Naive B cell (primary cell): ENCODE measurements at regions not wholly inside any gene's neighbourhood (a gene's known extent, or its start where the extent isn't known, plus 50 kb on each side); places are given as distances from the start of the nearest gene placed in this dataset.

ENCODE experiments used
- ATAC-seq, 2 donors: fragments of 150-1000 bp; cut with Tn5 transposase; 2 replicates each; pipeline ENCODE4 v1.10.0; 2021; ENCODE audit warnings: low read depth in 2 of 2, mild to moderate bottlenecking in 2 of 2, moderate library complexity in 2 of 2
- DNase-seq: peaks from one replicate; pipeline ENCODE4 v3.0.0; 2022
- H3K27ac Mint-ChIP-seq, 6 donors: one replicate each; pipeline ENCODE4 v1.8.0; 2020 to 2022; ENCODE audit warnings: mild to moderate bottlenecking in 6 of 6, mixed read lengths in 6 of 6, moderate library complexity in 5 of 6, inconsistent platforms in 2 of 6
- H3K27me3 Mint-ChIP-seq, 3 donors: one replicate each; pipeline ENCODE4 v1.8.0; 2021 to 2022; ENCODE audit warnings: mixed read lengths in 3 of 3, mild to moderate bottlenecking in 1 of 3
- H3K36me3 Mint-ChIP-seq, 2 donors: one replicate each; pipeline ENCODE4 v1.8.0; 2020 to 2022; ENCODE audit warnings: mixed read lengths in 2 of 2, inconsistent platforms in 1 of 2, mild to moderate bottlenecking in 1 of 2
- H3K4me1 Mint-ChIP-seq, 3 donors: one replicate each; pipeline ENCODE4 v1.8.0; 2020 to 2022; ENCODE audit warnings: mixed read lengths in 3 of 3, inconsistent platforms in 1 of 3, mild to moderate bottlenecking in 1 of 3, moderate library complexity in 1 of 3
- H3K4me3 Mint-ChIP-seq, 8 donors: one replicate each; pipeline ENCODE4 v1.8.0; 2020 to 2022; ENCODE audit warnings: mild to moderate bottlenecking in 8 of 8, mixed read lengths in 8 of 8, moderate library complexity in 8 of 8, inconsistent platforms in 2 of 8
- H3K9me3 Mint-ChIP-seq, 7 donors: one replicate each; pipeline ENCODE4 v1.8.0; 2020 to 2022; ENCODE audit warnings: mixed read lengths in 7 of 7, mild to moderate bottlenecking in 5 of 7, inconsistent platforms in 2 of 7, moderate library complexity in 1 of 7

DNA sequence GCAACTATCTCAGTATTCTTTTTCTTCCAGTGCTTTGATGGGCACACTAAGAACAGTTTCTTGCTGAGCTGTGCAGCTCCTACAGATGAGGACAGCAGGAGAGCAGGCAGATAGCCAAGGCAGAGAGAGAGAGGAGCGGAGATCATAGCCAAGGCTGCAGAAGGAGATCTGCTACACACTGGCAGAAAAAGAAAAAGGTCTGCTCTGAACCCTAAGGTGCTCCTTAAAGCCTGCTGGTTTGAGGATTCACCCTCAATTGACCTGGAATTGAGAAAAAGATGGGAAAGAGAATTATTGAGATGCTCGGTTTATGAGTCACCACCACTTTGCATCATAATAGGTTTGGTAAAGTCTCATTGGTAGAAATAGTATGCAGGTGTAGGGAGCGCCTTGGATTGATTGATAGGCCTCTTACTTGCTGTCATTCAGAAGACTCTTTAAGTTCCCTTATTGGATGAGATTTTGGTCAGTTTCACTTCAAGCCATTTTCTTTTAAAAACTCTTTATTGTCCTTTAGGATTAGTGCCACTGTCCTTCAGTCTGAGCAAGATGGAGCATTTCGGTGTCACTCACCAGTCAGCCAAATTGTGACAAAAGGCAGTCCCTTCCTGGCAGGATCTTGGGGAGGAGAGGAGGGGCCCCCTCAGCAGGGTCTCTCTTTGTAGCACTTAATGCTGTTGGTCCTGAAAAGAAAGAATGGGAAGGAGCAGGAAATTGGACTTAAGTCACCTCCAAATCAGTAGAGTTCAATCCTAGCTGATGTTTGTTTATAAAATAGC, 685.0 kb downstream of the ADGRL2 start:
- Mint-ChIP-seq H3K27me3 (no peaks in the 10 kb centered on the region), H3K4me3 (no peak overlapping the region), H3K9me3 (peaks cover 0 to 2% (median 0%) of the 10 kb centered on the region in 7 donors), H3K4me1 (no peaks in the 10 kb centered on the region), H3K36me3 (no peaks in the 10 kb centered on the region), H3K27ac (no peak overlapping the region)
- ATAC-seq (no peak), DNase-seq (no peak)

DNA sequence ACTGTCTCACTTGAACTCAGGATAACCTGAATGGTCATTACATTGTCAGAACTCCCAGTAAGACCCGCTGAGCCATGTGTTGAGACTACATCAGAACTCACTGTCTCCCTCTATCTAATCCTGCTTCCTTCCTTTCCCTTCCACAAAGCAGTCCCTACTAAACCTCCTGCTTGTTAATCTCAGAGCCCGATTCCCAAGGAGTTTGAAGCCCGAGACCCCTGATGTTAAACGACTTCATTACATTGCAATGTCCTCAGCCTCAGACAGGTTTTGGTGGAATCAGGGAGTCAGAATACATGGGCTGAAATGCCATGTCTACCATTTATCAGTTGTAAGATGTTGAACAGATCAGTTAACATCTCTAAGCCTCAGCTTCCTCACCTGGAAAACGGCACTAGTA, 682.4 kb downstream of the ADGRL2 start:
- no peaks in the 10 kb centered on the region for H3K4me1 Mint-ChIP-seq
- ATAC-seq (no peak), DNase-seq (no peak)
- no peaks in the 10 kb centered on the region for H3K36me3 Mint-ChIP-seq
- H3K4me3 Mint-ChIP-seq, result no peak overlapping the region
- no peak overlapping the region for H3K27ac Mint-ChIP-seq
- peaks cover 0 to 5% (median 0%) of the 10 kb centered on the region in 7 donors for H3K9me3 Mint-ChIP-seq
- H3K27me3 Mint-ChIP-seq, result no peaks in the 10 kb centered on the region

DNA sequence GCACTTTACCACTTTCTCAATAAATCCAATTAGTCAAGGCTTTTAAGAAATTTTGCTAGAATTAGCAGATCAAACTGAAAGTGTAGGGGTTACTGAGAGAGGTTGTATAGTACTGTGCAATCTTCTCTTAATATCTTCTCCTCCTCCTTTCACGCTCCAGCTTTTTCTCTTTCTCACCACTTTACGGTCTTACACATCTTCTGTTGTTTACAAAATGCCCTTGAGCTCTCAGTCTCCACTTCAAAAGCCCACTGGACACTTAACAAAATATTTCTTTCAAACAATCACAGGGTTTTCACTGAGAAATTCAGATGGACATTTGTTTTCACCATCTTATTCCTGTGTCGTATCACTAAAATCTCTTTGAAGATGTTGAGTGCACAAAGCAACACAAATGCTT, 678.2 kb downstream of the ADGRL2 start:
- DNase-seq, result no peak
- Mint-ChIP-seq H3K27me3 (no peaks in the 10 kb centered on the region), H3K4me3 (no peak overlapping the region), H3K9me3 (peaks cover 0 to 5% (median 0%) of the 10 kb centered on the region in 7 donors), H3K4me1 (no peaks in the 10 kb centered on the region), H3K36me3 (no peaks in the 10 kb centered on the region), H3K27ac (no peak overlapping the region)
- ATAC-seq, result no peak

DNA sequence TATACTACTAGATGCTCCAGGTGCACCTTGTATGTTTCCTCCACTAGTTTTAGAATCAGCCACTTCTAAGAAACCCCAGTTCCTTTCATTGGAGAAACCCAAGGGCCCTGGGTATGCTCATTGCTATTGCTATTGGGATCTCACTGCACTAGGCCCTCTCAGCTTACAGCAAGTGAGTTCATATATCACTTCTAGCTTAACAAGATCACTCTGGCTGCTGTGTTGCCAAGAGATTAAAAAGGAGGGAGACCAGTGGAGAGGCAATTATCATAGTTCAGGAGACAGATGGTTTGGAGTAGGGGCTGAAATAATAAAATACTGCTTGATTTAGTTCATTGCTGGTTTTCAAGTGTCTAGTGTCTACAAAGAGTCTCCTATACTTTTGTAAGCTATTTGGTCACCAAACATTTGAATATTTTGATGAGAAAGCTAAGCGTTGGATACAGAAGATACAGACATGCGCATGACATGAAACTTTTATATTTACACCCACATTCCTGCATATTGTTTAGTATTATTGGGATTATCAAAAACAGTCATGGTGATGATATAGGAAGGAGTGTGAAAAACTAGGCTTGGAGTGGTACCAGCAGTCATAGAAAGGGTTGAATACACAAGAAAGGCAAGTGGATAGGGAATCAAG, 671.9 kb downstream of the ADGRL2 start:
- H3K4me3 Mint-ChIP-seq, result no peak overlapping the region
- H3K27ac Mint-ChIP-seq, result no peak overlapping the region
- H3K27me3 Mint-ChIP-seq, result no peaks in the 10 kb centered on the region
- H3K36me3 Mint-ChIP-seq, result no peaks in the 10 kb centered on the region
- peaks cover 0 to 5% (median 0%) of the 10 kb centered on the region in 3 donors for H3K4me1 Mint-ChIP-seq
- H3K9me3 Mint-ChIP-seq, result peaks cover 0 to 2% (median 0%) of the 10 kb centered on the region in 7 donors
- DNase-seq, result no peak
- no peak for ATAC-seq

DNA sequence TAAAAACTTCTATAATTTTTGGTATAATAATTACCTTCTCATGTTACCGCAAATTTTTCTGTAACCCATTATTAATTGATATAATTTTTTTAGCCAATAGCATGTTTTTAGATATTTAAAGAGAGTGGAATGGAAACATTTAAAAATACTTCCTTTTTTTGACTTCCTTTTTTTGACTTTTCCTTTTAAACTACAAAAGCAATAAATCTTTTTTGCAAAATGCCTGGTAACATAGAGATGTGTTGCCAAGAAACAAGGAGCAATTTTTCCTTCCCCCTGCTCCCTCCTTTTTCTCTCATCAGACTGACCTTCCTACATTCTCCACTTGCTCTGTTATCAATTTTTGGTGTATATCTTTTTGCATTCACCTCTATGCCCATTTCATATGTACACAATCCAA, 666.2 kb downstream of the ADGRL2 start:
- ATAC-seq (no peak), DNase-seq (no peak)
- Mint-ChIP-seq H3K4me1 (peaks cover 0 to 7% (median 0%) of the 10 kb centered on the region in 3 donors), H3K27me3 (no peaks in the 10 kb centered on the region), H3K4me3 (peak overlapping the region in 1 of 8 donors; percentile 38), H3K36me3 (no peaks in the 10 kb centered on the region), H3K9me3 (no peaks in the 10 kb centered on the region), H3K27ac (no peak overlapping the region)

DNA sequence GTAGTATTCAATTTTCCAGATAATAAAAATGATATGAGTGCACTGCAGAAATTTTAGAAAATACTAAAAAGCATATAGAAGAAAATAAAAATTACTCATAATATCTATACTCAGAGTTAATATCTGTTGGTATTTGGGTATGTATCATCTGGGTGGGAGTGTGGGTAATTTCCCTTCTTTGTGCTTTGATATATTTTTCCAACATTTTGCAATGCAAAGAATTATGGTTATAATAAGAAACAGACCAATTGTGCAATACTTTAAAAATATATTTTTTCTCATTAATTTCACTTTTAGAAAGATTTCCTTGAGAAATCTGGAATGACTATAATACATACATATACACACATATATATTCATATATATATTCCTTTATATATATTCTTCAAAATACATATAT, 665.7 kb downstream of the ADGRL2 start:
- Mint-ChIP-seq H3K4me3 (no peak overlapping the region), H3K27ac (no peak overlapping the region), H3K27me3 (no peaks in the 10 kb centered on the region), H3K4me1 (peaks cover 0 to 7% (median 0%) of the 10 kb centered on the region in 3 donors), H3K9me3 (no peaks in the 10 kb centered on the region), H3K36me3 (no peaks in the 10 kb centered on the region)
- ATAC-seq, result no peak
- DNase-seq, result no peak

DNA sequence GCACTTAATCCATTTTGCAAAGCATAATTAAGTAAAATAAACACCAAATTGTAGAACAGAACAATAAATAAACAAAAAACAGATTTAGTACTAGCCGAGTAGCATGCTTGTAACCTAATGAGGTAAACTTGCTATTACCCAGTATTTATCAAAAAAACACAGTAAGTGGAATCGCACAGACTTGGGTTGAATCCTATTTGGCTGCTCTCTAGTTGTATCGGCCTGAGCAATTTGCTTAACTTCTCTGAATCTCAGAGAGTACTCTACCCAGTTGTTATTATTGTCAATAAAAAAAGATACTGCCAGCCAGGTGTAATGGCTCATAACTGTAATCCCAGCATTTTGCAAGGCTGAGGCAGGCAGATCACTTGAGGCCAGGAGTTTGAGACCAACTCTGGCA, 664.3 kb downstream of the ADGRL2 start:
- Mint-ChIP-seq H3K27me3 (no peaks in the 10 kb centered on the region), H3K9me3 (no peaks in the 10 kb centered on the region), H3K4me1 (peaks cover 0 to 2% (median 0%) of the 10 kb centered on the region in 3 donors), H3K27ac (peak overlapping the region in 1 of 6 donors; percentile 22), H3K4me3 (no peak overlapping the region), H3K36me3 (no peaks in the 10 kb centered on the region)
- no peak for DNase-seq
- ATAC-seq, result no peak

DNA sequence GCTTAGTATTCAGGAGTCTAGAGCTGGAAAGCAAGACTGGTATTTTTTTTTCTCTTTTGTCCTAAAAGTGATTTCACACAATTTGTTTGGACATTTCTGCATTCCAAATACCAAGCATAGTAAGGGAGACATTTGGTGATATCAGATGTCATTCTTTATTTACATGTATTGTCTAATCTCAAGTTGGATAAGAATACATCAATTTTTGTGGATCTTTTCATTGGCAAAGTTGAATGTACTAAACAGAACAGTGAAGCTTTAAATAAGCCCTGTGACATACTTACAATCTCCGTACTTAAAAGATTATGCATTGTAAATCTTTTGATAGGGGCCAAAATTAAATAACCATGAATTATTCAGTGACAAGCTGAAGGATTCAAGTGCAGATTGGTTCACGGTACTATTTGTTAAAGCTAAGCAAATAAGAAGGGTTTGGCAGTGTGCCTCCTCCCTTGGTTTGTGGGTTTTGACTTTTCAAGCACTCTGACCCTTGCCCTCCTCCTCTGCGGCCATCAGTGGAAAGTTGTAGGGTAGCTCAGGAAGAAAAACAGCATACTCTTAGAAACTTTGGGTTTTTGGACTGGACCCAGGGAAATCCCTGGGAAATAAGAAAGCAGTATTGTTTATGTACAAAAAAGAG, 663.7 kb downstream of the ADGRL2 start:
- H3K27me3 Mint-ChIP-seq, result no peaks in the 10 kb centered on the region

DNA sequence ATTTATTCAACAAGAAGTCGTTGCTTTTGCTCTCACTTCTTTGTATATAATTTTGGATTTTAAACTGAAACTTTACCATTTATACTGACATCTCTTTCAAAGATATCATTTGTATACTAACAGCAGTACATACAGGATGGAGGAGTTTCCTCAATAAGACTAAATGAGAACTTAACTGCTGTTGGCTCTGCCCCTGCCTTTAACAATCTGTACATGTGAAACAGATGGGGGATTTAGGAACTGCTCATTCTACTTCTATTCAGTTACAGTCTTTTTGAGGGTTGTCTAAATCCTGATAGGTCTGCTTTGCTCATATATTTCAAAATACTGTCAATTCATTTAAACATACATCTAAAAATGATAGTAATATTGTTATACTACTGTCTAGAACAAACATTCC, 663.2 kb downstream of the ADGRL2 start:
- Mint-ChIP-seq H3K9me3 (no peaks in the 10 kb centered on the region), H3K4me1 (peaks cover 0 to 2% (median 0%) of the 10 kb centered on the region in 3 donors), H3K36me3 (no peaks in the 10 kb centered on the region), H3K4me3 (no peak overlapping the region), H3K27ac (no peak overlapping the region), H3K27me3 (no peaks in the 10 kb centered on the region)
- DNase-seq (no peak), ATAC-seq (no peak)

More for the DNA sequence above, 663.7 kb downstream of the ADGRL2 start:
- peak overlapping the region in 1 of 6 donors; percentile 22 for H3K27ac Mint-ChIP-seq
- no peaks in the 10 kb centered on the region for H3K36me3 Mint-ChIP-seq
- DNase-seq (no peak), ATAC-seq (no peak)
- H3K9me3 Mint-ChIP-seq, result no peaks in the 10 kb centered on the region
- H3K4me3 Mint-ChIP-seq, result no peak overlapping the region
- peaks cover 0 to 2% (median 0%) of the 10 kb centered on the region in 3 donors for H3K4me1 Mint-ChIP-seq

DNA sequence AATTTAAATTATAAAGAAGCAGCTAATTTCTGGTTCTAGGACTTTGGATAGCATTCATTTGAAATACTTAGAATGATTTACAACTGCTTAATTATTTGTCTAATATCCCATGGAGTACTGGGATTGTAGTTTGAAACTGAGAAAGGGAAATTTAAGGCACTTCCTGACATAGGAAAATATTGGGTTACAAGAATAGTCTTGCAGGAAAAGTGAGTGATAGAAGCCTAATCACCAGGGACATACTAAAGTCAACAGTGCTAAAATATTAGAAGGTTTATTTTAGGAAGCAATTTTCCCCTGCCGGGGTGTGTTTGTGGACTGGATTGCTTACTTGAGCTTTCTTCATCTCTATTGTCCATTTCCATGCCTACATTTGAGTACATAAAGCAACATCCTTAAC, 661.6 kb downstream of the ADGRL2 start:
- Mint-ChIP-seq H3K36me3 (no peaks in the 10 kb centered on the region), H3K4me3 (no peak overlapping the region)

DNA sequence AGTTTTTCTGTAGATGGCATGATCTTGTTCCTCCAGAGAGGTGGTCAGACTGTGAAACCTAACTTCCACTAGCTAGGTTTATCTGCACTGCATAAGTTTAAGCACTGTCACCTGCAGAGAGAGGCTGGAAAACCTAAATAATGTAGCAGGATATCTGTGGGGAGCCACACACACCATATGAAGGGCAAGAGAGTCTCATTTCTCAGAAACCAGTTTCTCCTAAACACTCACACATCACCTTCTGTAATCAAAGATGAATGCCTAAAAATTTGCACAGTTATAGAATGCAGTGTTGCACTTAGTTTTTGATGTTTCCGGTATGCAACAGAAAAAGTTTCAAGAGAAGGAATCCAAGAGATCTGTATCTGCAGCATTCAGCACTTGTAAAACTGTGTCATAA, 654.6 kb downstream of the ADGRL2 start:
- ATAC-seq, result no peak
- H3K4me3 Mint-ChIP-seq, result no peak overlapping the region
- H3K4me1 Mint-ChIP-seq, result peaks cover 0 to 5% (median 0%) of the 10 kb centered on the region in 3 donors
- DNase-seq, result no peak
- H3K9me3 Mint-ChIP-seq, result peaks cover 6 to 34% (median 8%) of the 10 kb centered on the region in 7 donors
- H3K27me3 Mint-ChIP-seq, result no peaks in the 10 kb centered on the region
- H3K36me3 Mint-ChIP-seq, result no peaks in the 10 kb centered on the region
- H3K27ac Mint-ChIP-seq, result no peak overlapping the region

More for the DNA sequence above, 661.6 kb downstream of the ADGRL2 start:
- H3K4me1 Mint-ChIP-seq, result peaks cover 0 to 2% (median 0%) of the 10 kb centered on the region in 3 donors
- DNase-seq (no peak), ATAC-seq (no peak)
- H3K27ac Mint-ChIP-seq, result no peak overlapping the region
- H3K9me3 Mint-ChIP-seq, result no peaks in the 10 kb centered on the region
- H3K27me3 Mint-ChIP-seq, result no peaks in the 10 kb centered on the region

DNA sequence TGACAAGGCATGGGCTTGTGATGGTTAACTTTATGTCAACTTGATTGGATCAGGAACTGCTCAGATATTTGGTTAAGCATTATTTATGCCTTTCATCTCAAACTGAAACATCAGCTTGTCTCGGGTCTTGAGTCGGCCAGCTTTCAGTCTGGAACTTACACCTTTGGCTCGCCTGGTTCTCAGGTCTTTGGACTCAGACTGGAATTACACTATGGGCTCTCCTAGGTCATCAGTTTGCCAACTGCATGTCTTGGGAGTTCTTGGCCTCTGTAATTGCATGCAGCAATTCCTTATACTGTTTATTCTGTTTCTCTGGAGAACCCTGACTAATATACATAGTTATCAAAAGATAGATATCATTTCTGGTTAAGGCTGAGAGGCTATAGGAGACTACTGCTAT, 653.7 kb downstream of the ADGRL2 start:
- no peak for ATAC-seq
- peaks cover 0 to 5% (median 0%) of the 10 kb centered on the region in 3 donors for H3K4me1 Mint-ChIP-seq
- H3K4me3 Mint-ChIP-seq, result no peak overlapping the region
- no peaks in the 10 kb centered on the region for H3K27me3 Mint-ChIP-seq
- no peak overlapping the region for H3K27ac Mint-ChIP-seq
- peaks cover 6 to 34% (median 8%) of the 10 kb centered on the region in 7 donors for H3K9me3 Mint-ChIP-seq
- no peaks in the 10 kb centered on the region for H3K36me3 Mint-ChIP-seq
- no peak for DNase-seq

DNA sequence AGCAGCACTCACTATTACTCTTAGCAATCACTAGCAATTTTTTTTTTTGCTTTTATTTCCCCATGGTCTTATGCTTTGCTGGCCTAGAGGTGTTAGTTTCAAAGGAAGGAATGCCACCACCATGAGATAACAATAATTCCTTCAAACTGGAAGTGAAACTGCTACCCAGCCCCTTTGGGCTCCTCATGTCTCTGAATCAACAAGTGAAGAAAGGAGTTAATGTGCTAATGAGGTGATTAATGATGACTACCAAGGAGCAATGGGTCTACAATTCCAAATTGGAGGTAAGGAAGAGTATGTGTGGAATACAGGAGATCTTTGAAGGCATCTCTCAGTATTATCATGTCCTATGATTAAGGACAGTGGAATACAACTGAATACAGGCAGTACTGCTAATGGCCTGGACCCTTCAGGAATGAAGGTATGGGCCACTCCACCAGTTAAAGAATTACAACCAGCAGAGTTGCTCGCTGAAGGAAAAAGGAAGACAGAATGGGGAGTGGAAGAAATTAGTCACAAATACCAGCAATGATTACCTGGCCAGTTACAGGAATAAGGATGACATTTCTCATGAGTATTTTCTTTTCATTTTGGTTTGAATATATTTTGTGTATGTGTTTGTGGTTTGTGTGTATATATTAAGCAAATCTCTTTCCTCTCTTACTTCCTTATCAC, 652.9 kb downstream of the ADGRL2 start:
- ATAC-seq, result no peak
- H3K4me3 Mint-ChIP-seq, result no peak overlapping the region
- H3K9me3 Mint-ChIP-seq, result peaks cover 6 to 34% (median 8%) of the 10 kb centered on the region in 7 donors

More for the DNA sequence above, 652.9 kb downstream of the ADGRL2 start:
- Mint-ChIP-seq H3K36me3 (no peaks in the 10 kb centered on the region), H3K27me3 (no peaks in the 10 kb centered on the region), H3K27ac (no peak overlapping the region), H3K4me1 (peaks cover 0 to 5% (median 0%) of the 10 kb centered on the region in 3 donors)
- no peak for DNase-seq
